GM23338 (cell line): ENCODE measurements at regions not wholly inside any gene's neighbourhood (a gene's known extent, or its start where the extent isn't known, plus 50 kb on each side); places are given as distances from the start of the nearest gene placed in this dataset.

Source experiments
- EZH2phosphoT487 ChIP-seq: fragments of 200-600 bp; sonication (generic); IDR thresholded peaks from one replicate; pipeline ENCODE4 v1.8.1; 2018; ENCODE audit warnings: antibody characterized with exemption; ENCODE audit not compliant: unreplicated experiment
- JUNB ChIP-seq: IDR thresholded peaks from one replicate; pipeline ENCODE4 v1.6.1; 2016; ENCODE audit warnings: antibody characterized with exemption; ENCODE audit not compliant: unreplicated experiment
- STAT1 ChIP-seq: IDR thresholded peaks from one replicate; pipeline ENCODE4 v1.6.1; 2016; ENCODE audit warnings: antibody characterized with exemption; ENCODE audit not compliant: unreplicated experiment
- TF ChIP-seq, protein P1 (sequence below): fragments of 250-450 bp; sonication (Bioruptor Pico); IDR thresholded peaks from 2 replicates; pipeline ENCODE4 v1.5.0; 2020; ENCODE audit warnings: mild to moderate bottlenecking, moderate library complexity
- TF ChIP-seq, protein P2 (sequence below): IDR thresholded peaks from one replicate; pipeline ENCODE4 v1.6.1; 2018; ENCODE audit warnings: antibody characterized with exemption; ENCODE audit not compliant: unreplicated experiment

DNA sequence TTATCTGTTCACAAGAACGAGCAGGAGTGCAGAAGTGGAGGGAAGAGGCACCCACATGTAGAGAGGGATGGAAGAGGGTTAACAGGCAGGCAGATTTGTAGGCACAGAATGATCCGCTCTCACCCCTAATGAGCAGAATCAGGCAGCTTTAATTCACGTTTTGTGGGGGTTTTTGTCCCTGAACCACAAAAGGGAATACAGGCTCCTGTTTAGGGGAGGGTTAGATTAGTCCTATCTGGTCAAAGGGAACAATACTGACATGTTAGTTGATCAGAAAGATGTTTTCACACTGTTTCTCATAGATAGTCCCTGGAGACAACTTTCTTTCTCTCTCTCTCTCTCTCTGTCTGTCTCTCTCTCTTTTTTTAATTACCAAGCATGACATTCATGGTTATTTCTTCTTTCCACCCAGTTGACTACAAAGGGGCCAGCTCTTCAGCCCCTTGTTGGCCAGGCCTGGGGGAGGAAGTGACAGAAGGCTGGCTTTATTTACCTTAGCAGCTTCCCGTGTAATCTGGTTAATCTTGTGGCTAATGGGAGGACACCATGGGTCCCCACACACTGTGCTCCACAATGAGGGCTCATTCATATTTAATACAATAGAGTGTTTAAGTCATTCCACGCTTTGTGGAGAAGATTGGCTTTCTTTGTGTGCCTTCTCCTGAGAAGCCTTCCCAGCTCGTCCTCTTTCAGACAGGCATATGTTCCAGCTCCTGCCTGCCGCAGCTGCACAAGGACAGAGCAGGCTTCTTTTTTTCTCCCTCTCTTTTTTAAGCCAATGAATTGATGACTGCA lies 958.8 kb downstream of the TFAP2A start (continued):
- TF ChIP-seq, protein P1, sequence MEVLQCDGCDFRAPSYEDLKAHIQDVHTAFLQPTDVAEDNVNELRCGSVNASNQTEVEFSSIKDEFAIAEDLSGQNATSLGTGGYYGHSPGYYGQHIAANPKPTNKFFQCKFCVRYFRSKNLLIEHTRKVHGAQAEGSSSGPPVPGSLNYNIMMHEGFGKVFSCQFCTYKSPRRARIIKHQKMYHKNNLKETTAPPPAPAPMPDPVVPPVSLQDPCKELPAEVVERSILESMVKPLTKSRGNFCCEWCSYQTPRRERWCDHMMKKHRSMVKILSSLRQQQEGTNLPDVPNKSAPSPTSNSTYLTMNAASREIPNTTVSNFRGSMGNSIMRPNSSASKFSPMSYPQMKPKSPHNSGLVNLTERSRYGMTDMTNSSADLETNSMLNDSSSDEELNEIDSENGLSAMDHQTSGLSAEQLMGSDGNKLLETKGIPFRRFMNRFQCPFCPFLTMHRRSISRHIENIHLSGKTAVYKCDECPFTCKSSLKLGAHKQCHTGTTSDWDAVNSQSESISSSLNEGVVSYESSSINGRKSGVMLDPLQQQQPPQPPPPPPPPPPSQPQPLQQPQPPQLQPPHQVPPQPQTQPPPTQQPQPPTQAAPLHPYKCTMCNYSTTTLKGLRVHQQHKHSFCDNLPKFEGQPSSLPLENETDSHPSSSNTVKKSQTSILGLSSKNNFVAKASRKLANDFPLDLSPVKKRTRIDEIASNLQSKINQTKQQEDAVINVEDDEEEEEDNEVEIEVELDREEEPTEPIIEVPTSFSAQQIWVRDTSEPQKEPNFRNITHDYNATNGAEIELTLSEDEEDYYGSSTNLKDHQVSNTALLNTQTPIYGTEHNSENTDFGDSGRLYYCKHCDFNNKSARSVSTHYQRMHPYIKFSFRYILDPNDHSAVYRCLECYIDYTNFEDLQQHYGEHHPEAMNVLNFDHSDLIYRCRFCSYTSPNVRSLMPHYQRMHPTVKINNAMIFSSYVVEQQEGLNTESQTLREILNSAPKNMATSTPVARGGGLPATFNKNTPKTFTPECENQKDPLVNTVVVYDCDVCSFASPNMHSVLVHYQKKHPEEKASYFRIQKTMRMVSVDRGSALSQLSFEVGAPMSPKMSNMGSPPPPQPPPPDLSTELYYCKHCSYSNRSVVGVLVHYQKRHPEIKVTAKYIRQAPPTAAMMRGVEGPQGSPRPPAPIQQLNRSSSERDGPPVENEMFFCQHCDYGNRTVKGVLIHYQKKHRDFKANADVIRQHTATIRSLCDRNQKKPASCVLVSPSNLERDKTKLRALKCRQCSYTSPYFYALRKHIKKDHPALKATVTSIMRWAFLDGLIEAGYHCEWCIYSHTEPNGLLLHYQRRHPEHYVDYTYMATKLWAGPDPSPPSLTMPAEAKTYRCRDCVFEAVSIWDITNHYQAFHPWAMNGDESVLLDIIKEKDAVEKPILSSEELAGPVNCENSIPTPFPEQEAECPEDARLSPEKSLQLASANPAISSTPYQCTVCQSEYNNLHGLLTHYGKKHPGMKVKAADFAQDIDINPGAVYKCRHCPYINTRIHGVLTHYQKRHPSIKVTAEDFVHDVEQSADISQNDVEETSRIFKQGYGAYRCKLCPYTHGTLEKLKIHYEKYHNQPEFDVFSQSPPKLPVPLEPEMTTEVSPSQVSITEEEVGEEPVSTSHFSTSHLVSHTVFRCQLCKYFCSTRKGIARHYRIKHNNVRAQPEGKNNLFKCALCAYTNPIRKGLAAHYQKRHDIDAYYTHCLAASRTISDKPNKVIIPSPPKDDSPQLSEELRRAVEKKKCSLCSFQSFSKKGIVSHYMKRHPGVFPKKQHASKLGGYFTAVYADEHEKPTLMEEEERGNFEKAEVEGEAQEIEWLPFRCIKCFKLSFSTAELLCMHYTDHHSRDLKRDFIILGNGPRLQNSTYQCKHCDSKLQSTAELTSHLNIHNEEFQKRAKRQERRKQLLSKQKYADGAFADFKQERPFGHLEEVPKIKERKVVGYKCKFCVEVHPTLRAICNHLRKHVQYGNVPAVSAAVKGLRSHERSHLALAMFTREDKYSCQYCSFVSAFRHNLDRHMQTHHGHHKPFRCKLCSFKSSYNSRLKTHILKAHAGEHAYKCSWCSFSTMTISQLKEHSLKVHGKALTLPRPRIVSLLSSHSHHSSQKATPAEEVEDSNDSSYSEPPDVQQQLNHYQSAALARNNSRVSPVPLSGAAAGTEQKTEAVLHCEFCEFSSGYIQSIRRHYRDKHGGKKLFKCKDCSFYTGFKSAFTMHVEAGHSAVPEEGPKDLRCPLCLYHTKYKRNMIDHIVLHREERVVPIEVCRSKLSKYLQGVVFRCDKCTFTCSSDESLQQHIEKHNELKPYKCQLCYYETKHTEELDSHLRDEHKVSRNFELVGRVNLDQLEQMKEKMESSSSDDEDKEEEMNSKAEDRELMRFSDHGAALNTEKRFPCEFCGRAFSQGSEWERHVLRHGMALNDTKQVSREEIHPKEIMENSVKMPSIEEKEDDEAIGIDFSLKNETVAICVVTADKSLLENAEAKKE (CRISPR knock-in tag) = peak; percentile 78
- TF ChIP-seq JUNB (no peak), STAT1 (no peak), EZH2phosphoT487 (no peak)
- TF ChIP-seq, protein P2, sequence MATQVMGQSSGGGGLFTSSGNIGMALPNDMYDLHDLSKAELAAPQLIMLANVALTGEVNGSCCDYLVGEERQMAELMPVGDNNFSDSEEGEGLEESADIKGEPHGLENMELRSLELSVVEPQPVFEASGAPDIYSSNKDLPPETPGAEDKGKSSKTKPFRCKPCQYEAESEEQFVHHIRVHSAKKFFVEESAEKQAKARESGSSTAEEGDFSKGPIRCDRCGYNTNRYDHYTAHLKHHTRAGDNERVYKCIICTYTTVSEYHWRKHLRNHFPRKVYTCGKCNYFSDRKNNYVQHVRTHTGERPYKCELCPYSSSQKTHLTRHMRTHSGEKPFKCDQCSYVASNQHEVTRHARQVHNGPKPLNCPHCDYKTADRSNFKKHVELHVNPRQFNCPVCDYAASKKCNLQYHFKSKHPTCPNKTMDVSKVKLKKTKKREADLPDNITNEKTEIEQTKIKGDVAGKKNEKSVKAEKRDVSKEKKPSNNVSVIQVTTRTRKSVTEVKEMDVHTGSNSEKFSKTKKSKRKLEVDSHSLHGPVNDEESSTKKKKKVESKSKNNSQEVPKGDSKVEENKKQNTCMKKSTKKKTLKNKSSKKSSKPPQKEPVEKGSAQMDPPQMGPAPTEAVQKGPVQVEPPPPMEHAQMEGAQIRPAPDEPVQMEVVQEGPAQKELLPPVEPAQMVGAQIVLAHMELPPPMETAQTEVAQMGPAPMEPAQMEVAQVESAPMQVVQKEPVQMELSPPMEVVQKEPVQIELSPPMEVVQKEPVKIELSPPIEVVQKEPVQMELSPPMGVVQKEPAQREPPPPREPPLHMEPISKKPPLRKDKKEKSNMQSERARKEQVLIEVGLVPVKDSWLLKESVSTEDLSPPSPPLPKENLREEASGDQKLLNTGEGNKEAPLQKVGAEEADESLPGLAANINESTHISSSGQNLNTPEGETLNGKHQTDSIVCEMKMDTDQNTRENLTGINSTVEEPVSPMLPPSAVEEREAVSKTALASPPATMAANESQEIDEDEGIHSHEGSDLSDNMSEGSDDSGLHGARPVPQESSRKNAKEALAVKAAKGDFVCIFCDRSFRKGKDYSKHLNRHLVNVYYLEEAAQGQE = no peak
